ENCODE measurements at regions not wholly inside any gene's neighbourhood (a gene's known extent, or its start where the extent isn't known, plus 50 kb on each side); places are given as distances from the start of the nearest gene placed in this dataset.

DNA sequence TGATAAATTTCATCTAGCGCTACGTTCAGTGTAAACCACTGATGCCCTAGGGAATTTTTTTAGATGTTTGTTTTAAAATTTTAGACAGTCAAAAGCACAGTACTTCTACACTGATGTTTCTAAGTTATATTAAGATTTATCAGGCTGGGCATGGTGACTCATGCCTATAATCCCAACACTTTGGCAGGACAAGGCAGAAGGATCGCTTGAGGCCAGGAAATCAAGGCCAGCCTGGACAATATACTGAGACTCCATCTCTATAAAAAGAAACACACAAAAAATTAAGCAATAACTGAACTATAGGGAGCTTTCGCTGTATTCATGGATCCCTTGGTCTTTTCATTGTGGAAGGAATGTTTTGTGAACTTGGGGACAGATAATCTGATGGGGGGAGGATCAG lies 50.6 kb upstream of the MAPRE2 start:
- peak; percentile 56 for DNase-seq (ENCODE audit: low read depth)
- H3K4me3 ChIP-seq (ENCODE audit: control insufficient read depth, low read depth, low read length) = no peak overlapping the region

DNA sequence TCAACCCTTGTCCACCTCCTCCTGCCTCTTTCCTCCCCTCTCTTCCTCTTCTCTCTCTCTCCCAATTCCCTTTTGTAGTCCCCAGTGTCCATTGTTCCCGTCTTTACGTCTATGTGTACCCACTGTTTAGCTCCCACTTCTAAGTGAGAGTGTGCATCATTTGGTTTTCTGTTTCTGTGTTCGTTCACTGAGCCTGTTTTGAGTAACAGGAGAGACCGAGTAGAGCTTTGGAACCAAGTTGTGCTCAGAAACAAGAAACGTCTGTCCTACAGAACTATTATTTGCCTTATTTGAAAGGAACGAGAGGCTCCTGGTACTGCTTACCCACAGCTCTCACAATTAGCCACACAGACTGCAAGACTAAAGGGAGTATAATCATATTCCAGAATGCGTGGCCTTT lies 50.1 kb upstream of the MAPRE2 start:
- TF ChIP-seq CTCF (conservative IDR thresholded peaks at IDR 0.05; ENCODE audit: control insufficient read depth, insufficient read depth, low read depth, low read length) = no peak
- DNase-seq (ENCODE audit: low read depth) = no peak
- no peak overlapping the region for H3K4me3 ChIP-seq (ENCODE audit: control insufficient read depth, low read depth, low read length)

More for the DNA sequence above, 50.6 kb upstream of the MAPRE2 start:
- TF ChIP-seq CTCF (conservative IDR thresholded peaks at IDR 0.05; ENCODE audit: control insufficient read depth, insufficient read depth, low read depth, low read length) = no peak

Data from fibroblast of mammary gland (primary cell).